Adrenal gland (tissue), 9 donors: ENCODE measurements at regions not wholly inside any gene's neighbourhood (a gene's known extent, or its start where the extent isn't known, plus 50 kb on each side); places are given as distances from the start of the nearest gene placed in this dataset.
"Not testable (repeated sequence)": the region's sequence is repeated elsewhere in the genome, so short reads cannot be mapped to it uniquely, and the experiment has no call there.

ENCODE experiments used
- DNase-seq, 7 donors: peaks; one replicate each; pipeline ENCODE4 v3.0.0-alpha.2; 2019 to 2020
- H3K27ac ChIP-seq, 5 donors: fragments of 200-600 bp; sonication (generic) in 4 of 5; 1 replicate in 3 of 5; 2 replicates in 2 of 5; pipeline versions ENCODE4 v1.5.1 to v1.8.0; 2016 to 2020; ENCODE audit warnings: mild to moderate bottlenecking in 1 of 5
- H3K27me3 ChIP-seq: fragments of 200-600 bp; 2 replicates; pipeline ENCODE4 v1.8.0; 2021
- H3K36me3 ChIP-seq, 2 donors: fragments of 200-600 bp; replicated peaks in 1 of 2; 1 replicate in 1 of 2; 2 replicates in 1 of 2; pipeline versions ENCODE4 v1.5.1 to v1.8.0; 2018 to 2022
- H3K4me1 ChIP-seq, 2 donors: fragments of 200-600 bp; replicated peaks in 1 of 2; 1 replicate in 1 of 2; 2 replicates in 1 of 2; pipeline versions ENCODE4 v1.5.1 to v1.8.0; 2018 to 2021
- H3K4me3 ChIP-seq, 4 donors: fragments of 200-600 bp; sonication (generic) in 3 of 4; one replicate each; pipeline ENCODE4 v1.5.1; 2016 to 2018
- H3K9me3 ChIP-seq, 3 donors: fragments of 200-600 bp; sonication (generic) in 1 of 3; replicated peaks in 1 of 3; 1 replicate in 2 of 3; 2 replicates in 1 of 3; pipeline versions ENCODE4 v1.5.1 to v1.8.0; 2016 to 2021
- CTCF ChIP-seq, 6 experiments: fragments of 450-650 bp in 4 of 6; fragments of 200-600 bp in 2 of 6; sonication (generic) in 1 of 6; IDR thresholded peaks; 1 replicate in 5 of 6; 2 replicates in 1 of 6; pipeline versions ENCODE4 v1.5.1 to v1.8.0; 2016 to 2021; ENCODE audit warnings: antibody characterized with exemption in 6 of 6, mild to moderate bottlenecking in 2 of 6, moderate library complexity in 1 of 6
- POLR2A ChIP-seq, 2 donors: fragments of 450-650 bp; IDR thresholded peaks; one replicate each; pipeline ENCODE4 v1.6.1; 2017; ENCODE audit warnings: antibody characterized with exemption in 2 of 2, mild to moderate bottlenecking in 2 of 2, moderate library complexity in 1 of 2
- WGBS, 4 donors: extraction: QIAGEN DNeasy Blood & Tissue Kit in 2 of 4; methylation state at CpG; one replicate each; pipeline versions ENCODE4 v1.1.5 to v1.1.7; 2013 to 2017; 5-methylcytosine and 5-hydroxymethylcytosine counted together
- intact Hi-C, 2 donors: fragments of 100-400 bp; cut with DNase I; formaldehyde crosslinking; loops; one replicate each; pipeline versions ENCODE4 v1.14.1 to v1.15.0; 2022 to 2023
- donor health status: healthy with polysubstance abuse.
- donor health status: Bipolar disorder and iron deficiency.
- donor health status: DM: yes; HTN: yes; CAD: no.
- donor health status: DM: no; HTN: no; CAD: no.
- donor health status: DM: no; HTN: no; CAD: no.

GRCh38 chr2:15693926-15694588, 102.4 kb downstream of the DDX1 start:
- WGBS, 4 donors = 78 to 90% (median 83%) methylated on average over 16 of the region's 16 CpGs

GRCh38 chr2:15694589-15694986, 102.9 kb downstream of the DDX1 start:
- no peaks in the 10 kb centered on the region for H3K4me1 ChIP-seq
- WGBS, 4 donors = 87 to 91% (median 89%) methylated on average over 7 of the region's 7 CpGs
- no peak overlapping the region for H3K4me3 ChIP-seq
- H3K27me3 ChIP-seq = no peaks in the 10 kb centered on the region
- intact Hi-C loops = no loop called here
- TF ChIP-seq POLR2A (IDR thresholded peaks at IDR 0.05) (no peak), CTCF (IDR thresholded peaks at IDR 0.05) (no peak)
- no peaks in the 10 kb centered on the region for H3K36me3 ChIP-seq
- H3K9me3 ChIP-seq = no peaks in the 10 kb centered on the region
- no peak for DNase-seq
- no peak overlapping the region for H3K27ac ChIP-seq

More at GRCh38 chr2:15693926-15694588, 102.4 kb downstream of the DDX1 start:
- Histone ChIP-seq H3K36me3 (no peaks in the 10 kb centered on the region), H3K4me3 (no peak overlapping the region), H3K27me3 (no peaks in the 10 kb centered on the region), H3K9me3 (no peaks in the 10 kb centered on the region), H3K4me1 (no peaks in the 10 kb centered on the region), H3K27ac (no peak overlapping the region)
- no peak for DNase-seq
- intact Hi-C loops = no loop called here
- TF ChIP-seq CTCF (IDR thresholded peaks at IDR 0.05) (no peak), POLR2A (IDR thresholded peaks at IDR 0.05) (no peak)

- H3K27ac ChIP-seq = no peak overlapping the region
- TF ChIP-seq CTCF (IDR thresholded peaks at IDR 0.05) = no peak
- TF ChIP-seq POLR2A (IDR thresholded peaks at IDR 0.05) = no peak
- no peaks in the 10 kb centered on the region for H3K4me1 ChIP-seq
- intact Hi-C loops = no loop called here
- no peaks in the 10 kb centered on the region for H3K36me3 ChIP-seq
- 70 to 84% (median 74%) methylated on average over 7 to 9 of the region's 9 CpGs for WGBS, 4 donors
- no peak for DNase-seq
- H3K27me3 ChIP-seq = no peaks in the 10 kb centered on the region
- H3K4me3 ChIP-seq = no peak overlapping the region
- H3K9me3 ChIP-seq = no peaks in the 10 kb centered on the region
These were observed 104.1 kb downstream of the DDX1 start for GRCh38 chr2:15695582-15696330.

- H3K36me3 ChIP-seq, H3K4me3 ChIP-seq, DNase-seq, H3K9me3 ChIP-seq, H3K27ac ChIP-seq, H3K27me3 ChIP-seq, intact Hi-C loops, H3K4me1 ChIP-seq: not testable (repeated sequence)
- WGBS, 4 donors = 78 to 89% (median 85%) methylated on average over 16 to 32 of the region's 32 CpGs; no CpG with 5 or more reads in 1 of the 4 donors
These were observed 105.0 kb downstream of the DDX1 start for GRCh38 chr2:15696606-15697170.
